HFF-Myc (cell line): ENCODE measurements at regions not wholly inside any gene's neighbourhood (a gene's known extent, or its start where the extent isn't known, plus 50 kb on each side); places are given as distances from the start of the nearest gene placed in this dataset.

Experiments
- DNase-seq: peaks from one replicate; pipeline ENCODE4 v3.0.0-alpha.2; 2011; ENCODE audit warnings: low read depth; ENCODE audit errors: extremely low read depth
- H3K4me3 ChIP-seq: replicated peaks from 2 replicates; pipeline ENCODE4 v1.5.1; 2011; ENCODE audit warnings: low read depth, mild to moderate bottlenecking, control low read depth, low read length
- CTCF ChIP-seq: IDR thresholded peaks from 2 replicates; pipeline ENCODE4 v1.5.1; 2012; ENCODE audit warnings: mild to moderate bottlenecking, low read depth, low read length, control low read depth; ENCODE audit errors: missing control alignments

- H3K4me3 ChIP-seq = no peak overlapping the region
- no peak for TF ChIP-seq CTCF
- DNase-seq = no peak
These were observed 126.2 kb downstream of the NUP35 start for GRCh38 chr2:183250472-183250871.

GRCh38 chr2:183253441-183254130 is 129.3 kb downstream of the NUP35 start:
- TF ChIP-seq CTCF = no peak
- H3K4me3 ChIP-seq = no peak overlapping the region
- no peak for DNase-seq

- DNase-seq = no peak
- H3K4me3 ChIP-seq = no peak overlapping the region
- TF ChIP-seq CTCF = no peak
These were observed 131.2 kb downstream of the NUP35 start for GRCh38 chr2:183255411-183255810.

GRCh38 chr2:183259921-183260320 is 135.7 kb downstream of the NUP35 start:
- no peak overlapping the region for H3K4me3 ChIP-seq
- TF ChIP-seq CTCF = no peak
- no peak for DNase-seq

- TF ChIP-seq CTCF = no peak
- no peak overlapping the region for H3K4me3 ChIP-seq
- DNase-seq = no peak
These were observed 136.3 kb downstream of the NUP35 start for GRCh38 chr2:183260527-183260926.

- no peak for DNase-seq
- H3K4me3 ChIP-seq = no peak overlapping the region
- no peak for TF ChIP-seq CTCF
These were observed 140.8 kb downstream of the NUP35 start for GRCh38 chr2:183264890-183265535.
